IMR-90 (cell line): ENCODE measurements at regions not wholly inside any gene's neighbourhood (a gene's known extent, or its start where the extent isn't known, plus 50 kb on each side); places are given as distances from the start of the nearest gene placed in this dataset.

Source experiments
- ATAC-seq: fragments of 200-7000 bp; cut with Tn5 transposase; 2 replicates; pipeline ENCODE4 v1.9.1; 2020; ENCODE audit warnings: low read depth, mild to moderate bottlenecking, moderate library complexity
- BruUV-seq: library from RNA; stranded (reverse); fragments of 400-500 nt; replicated peaks from 2 replicates; lab custom pipeline; 2021; lab: Mats Ljungman, UMichigan
- CTCF ChIA-PET: fragments of 300-600 bp; formaldehyde crosslinking; extraction: SDS; loops from one replicate; lab custom pipeline; 2021; ENCODE audit warnings: antibody characterized with exemption; lab: Yijun Ruan, JAX
- POLR2A ChIA-PET: fragments of 300-600 bp; sonication (Branson Sonifier 250); formaldehyde crosslinking; loops from one replicate; lab custom pipeline; 2022; ENCODE audit warnings: antibody characterized with exemption; ENCODE audit not compliant: unreplicated experiment; lab: Charles Lee
- DNase-seq: peaks from one replicate; pipeline ENCODE4 v3.0.0; 2013
- H2AFZ ChIP-seq: replicated peaks from 2 replicates; pipeline ENCODE3; 2013; ENCODE audit warnings: low read length, mild to moderate bottlenecking; ENCODE audit not compliant: poor library complexity
- H2AK5ac ChIP-seq: 2 replicates; pipeline ENCODE4 v1.6.1; 2013; ENCODE audit warnings: low read depth, low read length, inconsistent platforms
- H2AK9ac ChIP-seq: replicated peaks from 2 replicates; pipeline ENCODE3; 2013; ENCODE audit warnings: mild to moderate bottlenecking, low read depth, low read length, moderate library complexity; ENCODE audit not compliant: poor library complexity
- H2BK120ac ChIP-seq: 2 replicates; pipeline ENCODE4 v1.6.1; 2013; ENCODE audit warnings: low read depth, low read length, inconsistent platforms
- H2BK15ac ChIP-seq: 3 replicates; pipeline ENCODE4 v1.6.1; 2013; ENCODE audit warnings: low read depth, low read length, inconsistent platforms
- H2BK20ac ChIP-seq: 2 replicates; pipeline ENCODE4 v1.6.1; 2013; ENCODE audit warnings: low read depth, mild to moderate bottlenecking, inconsistent platforms, low read length, moderate library complexity
- H2BK5ac ChIP-seq: 2 replicates; pipeline ENCODE4 v1.6.1; 2013; ENCODE audit warnings: mild to moderate bottlenecking, low read depth, low read length, inconsistent platforms; ENCODE audit not compliant: poor library complexity, severe bottlenecking
- H3K14ac ChIP-seq: replicated peaks from 2 replicates; pipeline ENCODE4 v1.6.1; 2013; ENCODE audit warnings: low read depth, low read length, inconsistent platforms
- H3K18ac ChIP-seq: 2 replicates; pipeline ENCODE4 v1.6.1; 2013; ENCODE audit warnings: low read depth, low read length, control low read depth
- H3K23ac ChIP-seq: 2 replicates; pipeline ENCODE4 v1.6.1; 2013; ENCODE audit warnings: low read depth, low read length, inconsistent platforms
- H3K27ac ChIP-seq: 2 replicates; pipeline ENCODE4 v1.5.1; 2013; ENCODE audit warnings: mild to moderate bottlenecking, control low read depth, low read length; ENCODE audit not compliant: insufficient read depth
- H3K27me3 ChIP-seq: 2 replicates; pipeline ENCODE4 v1.6.1; 2013; ENCODE audit warnings: low read length; ENCODE audit not compliant: control insufficient read depth, insufficient read depth
- H3K36me3 ChIP-seq: 2 replicates; pipeline ENCODE4 v1.6.1; 2013; ENCODE audit warnings: low read length, mixed read lengths; ENCODE audit not compliant: control insufficient read depth, insufficient read depth
- H3K4ac ChIP-seq: 2 replicates; pipeline ENCODE4 v1.6.1; 2013; ENCODE audit warnings: low read depth, low read length, inconsistent platforms
- H3K4me1 ChIP-seq: 2 replicates; pipeline ENCODE4 v1.6.1; 2013; ENCODE audit warnings: low read length, mixed read lengths; ENCODE audit not compliant: control insufficient read depth, insufficient read depth
- H3K4me2 ChIP-seq: 2 replicates; pipeline ENCODE4 v1.6.1; 2013; ENCODE audit warnings: low read depth, mild to moderate bottlenecking, control low read depth, low read length, moderate library complexity
- H3K4me3 ChIP-seq: 2 replicates; pipeline ENCODE4 v1.5.1; 2013; ENCODE audit warnings: low read depth, mild to moderate bottlenecking, control low read depth, low read length, moderate library complexity; ENCODE audit not compliant: insufficient read depth
- H3K56ac ChIP-seq: 2 replicates; pipeline ENCODE4 v1.6.1; 2013; ENCODE audit warnings: low read length, inconsistent platforms; ENCODE audit not compliant: insufficient read depth; ENCODE audit errors: extremely low read depth
- H3K79me1 ChIP-seq, 2 experiments: 2 replicates each; pipeline ENCODE4 v1.6.1; 2013; ENCODE audit warnings: low read length in 2 of 2, inconsistent platforms in 1 of 2, low read depth in 1 of 2
- H3K9ac ChIP-seq: 2 replicates; pipeline ENCODE4 v1.6.1; 2013; ENCODE audit warnings: low read depth, low read length, control low read depth
- H3K9me1 ChIP-seq: 2 replicates; pipeline ENCODE4 v1.6.1; 2013; ENCODE audit warnings: low read length, inconsistent platforms; ENCODE audit not compliant: insufficient read depth
- H3K9me3 ChIP-seq: 2 replicates; pipeline ENCODE4 v1.6.1; 2013; ENCODE audit warnings: low read length; ENCODE audit not compliant: control insufficient read depth, insufficient read depth
- H4K20me1 ChIP-seq: 2 replicates; pipeline ENCODE4 v1.6.1; 2013; ENCODE audit warnings: low read length, inconsistent platforms; ENCODE audit not compliant: insufficient read depth
- H4K5ac ChIP-seq: 2 replicates; pipeline ENCODE4 v1.6.1; 2013; ENCODE audit warnings: mild to moderate bottlenecking, low read depth, low read length, control low read depth
- H4K8ac ChIP-seq, 2 experiments: 2 replicates each; pipeline ENCODE4 v1.6.1; 2013; ENCODE audit warnings: low read depth in 2 of 2, low read length in 2 of 2, control low read depth in 1 of 2, inconsistent platforms in 1 of 2
- H4K91ac ChIP-seq: 2 replicates; pipeline ENCODE4 v1.6.1; 2013; ENCODE audit warnings: low read depth, low read length, inconsistent platforms; ENCODE audit not compliant: insufficient read depth
- BHLHE40 ChIP-seq: fragments of 150-350 bp; IDR thresholded peaks from 2 replicates; pipeline ENCODE4 v1.6.1; 2016; ENCODE audit warnings: mild to moderate bottlenecking, low read depth, low read length
- CEBPB ChIP-seq: IDR thresholded peaks from 2 replicates; pipeline ENCODE4 v1.6.1; 2012; ENCODE audit warnings: low read depth, low read length, improper control_type of control experiment
- CHD1 ChIP-seq: IDR thresholded peaks from 2 replicates; pipeline ENCODE4 v1.6.1; 2012; ENCODE audit warnings: low read depth, low read length, improper control_type of control experiment
- MAFK ChIP-seq: IDR thresholded peaks from 2 replicates; pipeline ENCODE4 v1.6.1; 2012; ENCODE audit warnings: low read depth, low read length, improper control_type of control experiment
- MAZ ChIP-seq: IDR thresholded peaks from 2 replicates; pipeline ENCODE4 v1.6.1; 2012; ENCODE audit warnings: low read depth, mild to moderate bottlenecking, low read length, improper control_type of control experiment, moderate library complexity, borderline replicate concordance
- MXI1 ChIP-seq: IDR thresholded peaks from 2 replicates; pipeline ENCODE4 v1.6.1; 2012; ENCODE audit warnings: low read depth, mild to moderate bottlenecking, low read length, moderate library complexity, borderline replicate concordance
- NFE2L2 ChIP-seq: fragments of 150-350 bp; IDR thresholded peaks from 2 replicates; pipeline ENCODE4 v1.6.1; 2016; ENCODE audit warnings: low read depth, mild to moderate bottlenecking, low read length
- POLR2A ChIP-seq: IDR thresholded peaks from 2 replicates; pipeline ENCODE4 v1.6.1; 2012; ENCODE audit warnings: mild to moderate bottlenecking, low read depth, low read length
- RAD21 ChIP-seq: IDR thresholded peaks from 2 replicates; pipeline ENCODE4 v1.6.1; 2012; ENCODE audit warnings: low read length, improper control_type of control experiment
- RFX5 ChIP-seq: IDR thresholded peaks from 2 replicates; pipeline ENCODE4 v1.8.0; 2012; ENCODE audit warnings: low read depth, mild to moderate bottlenecking, low read length, moderate library complexity
- SMC3 ChIP-seq: fragments of 150-350 bp; IDR thresholded peaks from 2 replicates; pipeline ENCODE4 v1.6.1; 2016; ENCODE audit warnings: low read depth, mild to moderate bottlenecking, antibody characterized with exemption, low read length, moderate library complexity
- WGBS, 2 experiments: methylation state at CpG; one replicate each; pipeline versions ENCODE4 v1.1.5 to v1.1.7; 2013; ENCODE audit warnings: missing lambda C conversion rate in 2 of 2; ENCODE audit not compliant: insufficient read length in 1 of 2; ENCODE audit errors: extremely low coverage in 2 of 2; 5-methylcytosine and 5-hydroxymethylcytosine counted together
- dilution Hi-C: fragments of 300-500 bp; cut with HindIII; formaldehyde crosslinking; loops from one replicate; pipeline ENCODE4 v1.14.3; 2018; ENCODE audit warnings: low sequenced_read_pairs; ENCODE audit not compliant: unreplicated experiment
- in situ Hi-C: fragments of 300-500 bp; cut with MboI; formaldehyde crosslinking; loops from 3 replicates; pipeline ENCODE4 v1.14.3; 2019; ENCODE audit warnings: low sequenced_read_pairs, inconsistent platforms, mixed read lengths
- intact Hi-C: fragments of 100-400 bp; cut with micrococcal nuclease; formaldehyde crosslinking; loops from 2 replicates; pipeline ENCODE4 v1.10.0; 2022
- TF ChIP-seq, protein P1 (sequence below): conservative IDR thresholded peaks from 2 replicates; pipeline ENCODE4 v1.5.1; 2012; ENCODE audit warnings: mild to moderate bottlenecking, low read depth, low read length, improper control_type of control experiment
- TF ChIP-seq, protein P2 (sequence below): fragments of 150-350 bp; IDR thresholded peaks from 2 replicates; pipeline ENCODE4 v1.6.1; 2017; ENCODE audit warnings: mild to moderate bottlenecking, antibody characterized with exemption, low read length, low read depth
- TF ChIP-seq, protein P3 (sequence below): fragments of 150-350 bp; IDR thresholded peaks from 2 replicates; pipeline ENCODE4 v1.6.1; 2016; ENCODE audit warnings: low read depth, mild to moderate bottlenecking, low read length, moderate library complexity, borderline replicate concordance

DNA sequence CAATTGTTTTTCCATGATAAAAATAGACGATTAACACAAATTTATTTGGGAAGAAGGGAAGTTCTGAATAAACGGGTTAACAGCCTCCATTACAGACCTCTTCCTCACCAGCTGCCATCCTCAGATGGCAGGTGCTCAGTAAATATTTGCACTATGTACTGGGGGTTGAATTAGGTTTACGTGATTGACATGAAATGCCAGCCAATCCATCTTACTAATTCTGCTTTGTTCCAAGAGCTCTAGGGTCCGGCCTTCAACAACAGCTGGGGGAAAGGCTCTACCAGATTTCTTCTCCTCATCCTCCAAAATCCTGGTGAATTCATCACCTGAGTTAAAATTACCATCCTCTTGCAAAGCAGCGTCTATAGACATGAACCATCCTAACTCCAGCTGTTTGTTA lies 104.6 kb downstream of the MTX3 start:
- WGBS, 2 experiments: no CpG with 5 or more reads among the region's 5 CpGs
- no TSS peak for BruUV-seq
- Histone ChIP-seq H4K8ac (no peak overlapping the region), H3K27ac (no peak overlapping the region), H3K4me1 (no peaks in the 10 kb centered on the region), H2AK9ac (no peak overlapping the region), H4K5ac (no peak overlapping the region), H3K4ac (no peak overlapping the region), H3K23ac (no peak overlapping the region), H4K20me1 (no peaks in the 10 kb centered on the region), H2BK5ac (no peak overlapping the region), H3K14ac (no peak overlapping the region), H4K91ac (no peak overlapping the region), H3K9me3 (no peaks in the 10 kb centered on the region), H3K9me1 (no peaks in the 10 kb centered on the region), H3K4me2 (no peak overlapping the region), H3K18ac (no peak overlapping the region), H3K79me1 (no peaks in the 10 kb centered on the region), H2BK120ac (no peak overlapping the region), H2BK15ac (no peak overlapping the region), H2AK5ac (no peak overlapping the region), H2BK20ac (no peak overlapping the region), H3K4me3 (no peak overlapping the region), H3K36me3 (no peaks in the 10 kb centered on the region), H2AFZ (no peak overlapping the region), H3K27me3 (peaks cover 6% of the 10 kb centered on the region), H3K56ac (no peak overlapping the region), H3K9ac (no peak overlapping the region)
- TF ChIP-seq MAFK (no peak), CEBPB (no peak), MXI1 (no peak), POLR2A (no peak), BHLHE40 (no peak), RAD21 (no peak), NFE2L2 (no peak), SMC3 (no peak), RFX5 (no peak), MAZ (no peak), CHD1 (no peak)
- TF ChIP-seq, protein P1, sequence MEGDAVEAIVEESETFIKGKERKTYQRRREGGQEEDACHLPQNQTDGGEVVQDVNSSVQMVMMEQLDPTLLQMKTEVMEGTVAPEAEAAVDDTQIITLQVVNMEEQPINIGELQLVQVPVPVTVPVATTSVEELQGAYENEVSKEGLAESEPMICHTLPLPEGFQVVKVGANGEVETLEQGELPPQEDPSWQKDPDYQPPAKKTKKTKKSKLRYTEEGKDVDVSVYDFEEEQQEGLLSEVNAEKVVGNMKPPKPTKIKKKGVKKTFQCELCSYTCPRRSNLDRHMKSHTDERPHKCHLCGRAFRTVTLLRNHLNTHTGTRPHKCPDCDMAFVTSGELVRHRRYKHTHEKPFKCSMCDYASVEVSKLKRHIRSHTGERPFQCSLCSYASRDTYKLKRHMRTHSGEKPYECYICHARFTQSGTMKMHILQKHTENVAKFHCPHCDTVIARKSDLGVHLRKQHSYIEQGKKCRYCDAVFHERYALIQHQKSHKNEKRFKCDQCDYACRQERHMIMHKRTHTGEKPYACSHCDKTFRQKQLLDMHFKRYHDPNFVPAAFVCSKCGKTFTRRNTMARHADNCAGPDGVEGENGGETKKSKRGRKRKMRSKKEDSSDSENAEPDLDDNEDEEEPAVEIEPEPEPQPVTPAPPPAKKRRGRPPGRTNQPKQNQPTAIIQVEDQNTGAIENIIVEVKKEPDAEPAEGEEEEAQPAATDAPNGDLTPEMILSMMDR: no peak
- TF ChIP-seq, protein P2, sequence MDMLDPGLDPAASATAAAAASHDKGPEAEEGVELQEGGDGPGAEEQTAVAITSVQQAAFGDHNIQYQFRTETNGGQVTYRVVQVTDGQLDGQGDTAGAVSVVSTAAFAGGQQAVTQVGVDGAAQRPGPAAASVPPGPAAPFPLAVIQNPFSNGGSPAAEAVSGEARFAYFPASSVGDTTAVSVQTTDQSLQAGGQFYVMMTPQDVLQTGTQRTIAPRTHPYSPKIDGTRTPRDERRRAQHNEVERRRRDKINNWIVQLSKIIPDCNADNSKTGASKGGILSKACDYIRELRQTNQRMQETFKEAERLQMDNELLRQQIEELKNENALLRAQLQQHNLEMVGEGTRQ: no peak
- TF ChIP-seq, protein P3, sequence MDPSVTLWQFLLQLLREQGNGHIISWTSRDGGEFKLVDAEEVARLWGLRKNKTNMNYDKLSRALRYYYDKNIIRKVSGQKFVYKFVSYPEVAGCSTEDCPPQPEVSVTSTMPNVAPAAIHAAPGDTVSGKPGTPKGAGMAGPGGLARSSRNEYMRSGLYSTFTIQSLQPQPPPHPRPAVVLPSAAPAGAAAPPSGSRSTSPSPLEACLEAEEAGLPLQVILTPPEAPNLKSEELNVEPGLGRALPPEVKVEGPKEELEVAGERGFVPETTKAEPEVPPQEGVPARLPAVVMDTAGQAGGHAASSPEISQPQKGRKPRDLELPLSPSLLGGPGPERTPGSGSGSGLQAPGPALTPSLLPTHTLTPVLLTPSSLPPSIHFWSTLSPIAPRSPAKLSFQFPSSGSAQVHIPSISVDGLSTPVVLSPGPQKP: no peak
- in situ Hi-C loops: no loop called here
- ChIA-PET POLR2A (no interaction called here), CTCF (no interaction called here)
- intact Hi-C loops: no loop called here
- dilution Hi-C loops: no loop called here
- DNase-seq (no peak), ATAC-seq (no peak)
